GM12878 (cell line): ENCODE measurements at regions not wholly inside any gene's neighbourhood (a gene's known extent, or its start where the extent isn't known, plus 50 kb on each side); places are given as distances from the start of the nearest gene placed in this dataset.

ENCODE experiments used
- ATAC-seq: fragments of 200-7000 bp; cut with Tn5 transposase; 3 replicates; pipeline ENCODE4 v1.9.1; 2020; ENCODE audit warnings: mild to moderate bottlenecking, moderate library complexity
- BruUV-seq: library from RNA; stranded (reverse); fragments of 400-500 nt; replicated peaks from 2 replicates; lab custom pipeline; 2021; lab: Mats Ljungman, UMichigan
- CTCF ChIA-PET: fragments of 300-600 bp; sonication (Branson Sonifier 250); formaldehyde crosslinking; extraction: SDS; loops from one replicate; lab custom pipeline; 2021; ENCODE audit warnings: inconsistent platforms; lab: Yijun Ruan, JAX
- POLR2A ChIA-PET: fragments of 350-600 bp; formaldehyde crosslinking; extraction: SDS; loops from one replicate; lab custom pipeline; 2021; ENCODE audit warnings: inconsistent platforms; lab: Charles Lee
- RAD21 ChIA-PET: fragments of 300-600 bp; sonication (Branson Sonifier 250); formaldehyde crosslinking; loops from one replicate; lab custom pipeline; 2023; ENCODE audit warnings: antibody characterized with exemption; ENCODE audit not compliant: unreplicated experiment; lab: Charles Lee
- SMC1A ChIA-PET: fragments of 300-600 bp; sonication (Branson Sonifier 250); formaldehyde crosslinking; loops from one replicate; lab custom pipeline; 2023; ENCODE audit not compliant: unreplicated experiment, uncharacterized antibody; lab: Charles Lee
- DNase-seq: peaks from one replicate; pipeline ENCODE4 v3.0.0-alpha.2; 2011; ENCODE audit warnings: low read depth, low spot score
- FAIRE-seq: peaks from 3 replicates; lab custom pipeline; 2011; peaks lifted over from hg19 to GRCh38; lab: Jason Lieb, UNC
- H2AFZ ChIP-seq: 2 replicates; pipeline ENCODE4 v1.6.0; 2011; ENCODE audit warnings: low read depth, low read length, control low read depth; ENCODE audit not compliant: control insufficient read depth
- H3K27ac ChIP-seq: 2 replicates; pipeline ENCODE4 v1.5.1; 2011; ENCODE audit warnings: control low read depth; ENCODE audit not compliant: control insufficient read depth, insufficient read depth
- H3K27me3 ChIP-seq, 2 experiments: replicated peaks in 1 of 2; 2 replicates each; pipeline versions ENCODE4 v1.6.0 to v1.6.1; 2011; ENCODE audit warnings: low read length in 1 of 2; ENCODE audit not compliant: control insufficient read depth in 2 of 2, insufficient read depth in 2 of 2
- H3K36me3 ChIP-seq, 2 experiments: 2 replicates each; pipeline ENCODE4 v1.5.1; 2011; ENCODE audit warnings: low read length in 1 of 2; ENCODE audit not compliant: control insufficient read depth in 2 of 2, insufficient read depth in 2 of 2
- H3K4me1 ChIP-seq: 2 replicates; pipeline ENCODE4 v1.6.1; 2011; ENCODE audit warnings: mild to moderate bottlenecking, low read length, moderate library complexity, mixed read lengths; ENCODE audit not compliant: control insufficient read depth, insufficient read depth
- H3K4me2 ChIP-seq: 2 replicates; pipeline ENCODE4 v1.6.0; 2011; ENCODE audit warnings: control low read depth; ENCODE audit not compliant: control insufficient read depth, insufficient read depth
- H3K4me3 ChIP-seq: fragments of 200-600 bp; sonication (generic); 2 replicates; pipeline ENCODE4 v1.5.1; 2016
- H3K79me2 ChIP-seq: 2 replicates; pipeline ENCODE4 v1.6.0; 2011; ENCODE audit warnings: low read length; ENCODE audit not compliant: control insufficient read depth, insufficient read depth
- H3K9ac ChIP-seq: 2 replicates; pipeline ENCODE4 v1.8.0; 2011; ENCODE audit warnings: low read length, control low read depth, mixed read lengths; ENCODE audit not compliant: control insufficient read depth, insufficient read depth
- H3K9me3 ChIP-seq: replicated peaks from 3 replicates; pipeline ENCODE4 v1.5.1; 2011; ENCODE audit warnings: mild to moderate bottlenecking, low read length; ENCODE audit not compliant: control insufficient read depth, insufficient read depth
- H4K20me1 ChIP-seq: 2 replicates; pipeline ENCODE4 v1.6.0; 2011; ENCODE audit not compliant: control insufficient read depth, insufficient read depth
- CUX1 ChIP-seq: IDR thresholded peaks from 2 replicates; pipeline ENCODE4 v1.6.1; 2012; ENCODE audit warnings: improper control_type of control experiment, low read depth, low read length; ENCODE audit not compliant: insufficient replicate concordance
- MEF2B ChIP-seq: fragments of 450-650 bp; IDR thresholded peaks from 2 replicates; pipeline ENCODE4 v1.6.1; 2018; ENCODE audit warnings: mild to moderate bottlenecking, moderate library complexity; ENCODE audit not compliant: partially characterized antibody, poor library complexity, severe bottlenecking
- NFYA ChIP-seq: IDR thresholded peaks from 2 replicates; pipeline ENCODE4 v1.6.1; 2011; ENCODE audit warnings: low read depth, mild to moderate bottlenecking, low read length, improper control_type of control experiment, borderline replicate concordance
- POLR2A ChIP-seq: IDR thresholded peaks from 2 replicates; pipeline ENCODE4 v1.6.1; 2011; ENCODE audit warnings: low read depth, mild to moderate bottlenecking, low read length
- WGBS: methylation state at CpG from one replicate; pipeline ENCODE4 v1.1.6; 2016; ENCODE audit warnings: low lambda C conversion rate; ENCODE audit not compliant: insufficient replicate concordance, insufficient coverage; ENCODE audit errors: missing lambda C conversion rate; 5-methylcytosine and 5-hydroxymethylcytosine counted together
- in situ Hi-C: fragments of 300-500 bp; cut with MboI; formaldehyde crosslinking; loops from 9 replicates; pipeline ENCODE4 v1.14.3; 2018; ENCODE audit warnings: mixed read lengths
- intact Hi-C: fragments of 100-400 bp; cut with micrococcal nuclease; formaldehyde crosslinking; loops from one replicate; pipeline ENCODE4 v1.14.2; 2022; ENCODE audit not compliant: unreplicated experiment

DNA sequence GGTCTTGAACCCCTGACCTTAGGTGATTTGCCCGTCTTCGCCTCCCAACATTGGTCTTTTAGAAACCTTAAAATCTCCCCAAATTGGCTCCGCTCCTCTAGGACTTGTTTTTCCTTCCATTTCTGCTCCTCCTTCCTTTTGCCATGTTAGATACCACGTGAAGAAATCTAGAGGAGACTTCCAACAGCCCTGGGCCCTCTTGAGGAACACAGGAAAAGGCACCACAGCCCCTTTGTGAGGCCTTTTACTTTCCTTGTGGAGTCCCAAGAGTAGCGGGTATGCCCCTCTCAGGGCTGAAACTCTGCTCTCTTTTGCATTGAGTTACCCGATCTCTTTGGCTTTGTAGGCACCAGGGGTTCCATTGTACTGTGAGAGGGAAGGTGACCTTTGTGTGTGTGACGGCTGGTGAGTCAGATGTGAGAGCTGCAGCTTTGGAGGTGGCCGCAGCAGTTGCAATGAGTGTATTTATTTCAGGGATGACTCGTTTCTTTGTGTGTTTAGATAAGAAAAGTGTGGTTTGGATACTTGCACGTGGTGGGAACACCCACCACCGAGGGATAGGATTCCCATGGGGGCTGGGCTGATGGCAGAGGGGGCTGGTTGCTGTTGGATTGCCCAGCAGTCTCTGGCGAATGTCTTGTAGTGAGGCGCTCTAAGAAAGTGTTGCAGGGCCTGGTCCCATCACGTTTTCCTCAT is 218.4 kb upstream of the HS6ST1 start:
- WGBS, result 39% methylated on average over 14 of the region's 14 CpGs
- ChIA-PET SMC1A (no interaction called here), CTCF (no interaction called here), RAD21 (no interaction called here), POLR2A (no interaction called here)
- Histone ChIP-seq H3K4me3 (no peak overlapping the region), H3K27me3 (no peaks in the 10 kb centered on the region), H3K4me1 (no peaks in the 10 kb centered on the region), H3K79me2 (no peaks in the 10 kb centered on the region), H3K36me3 (no peaks in the 10 kb centered on the region), H3K4me2 (no peak overlapping the region), H3K9me3 (no peaks in the 10 kb centered on the region), H3K27ac (no peak overlapping the region), H3K9ac (no peak overlapping the region), H2AFZ (no peak overlapping the region), H4K20me1 (no peaks in the 10 kb centered on the region)
- TF ChIP-seq NFYA (no peak), POLR2A (no peak), MEF2B (no peak), CUX1 (no peak)
- in situ Hi-C loops (no loop called here), intact Hi-C loops (no loop called here)
- no TSS peak for BruUV-seq
- ATAC-seq (no peak), FAIRE-seq (no peak), DNase-seq (no peak)
